ENCODE measurements at regions not wholly inside any gene's neighbourhood (a gene's known extent, or its start where the extent isn't known, plus 50 kb on each side); places are given as distances from the start of the nearest gene placed in this dataset.

GRCh38 chr3:30354972-30355371 lies 251.4 kb upstream of the TGFBR2 start:
- no peak for DNase-seq

- no peak for DNase-seq
These were observed 250.8 kb upstream of the TGFBR2 start for GRCh38 chr3:30355622-30356021.

GRCh38 chr3:30356866-30357753 lies 249.3 kb upstream of the TGFBR2 start:
- no peak for DNase-seq

- no peak for DNase-seq
These were observed 248.5 kb upstream of the TGFBR2 start for GRCh38 chr3:30357897-30358296.

- DNase-seq: no peak
These were observed 247.5 kb upstream of the TGFBR2 start for GRCh38 chr3:30358871-30359270.

- no peak for DNase-seq
These were observed 237.4 kb upstream of the TGFBR2 start for GRCh38 chr3:30368978-30369377.

- DNase-seq: no peak
These were observed 235.6 kb upstream of the TGFBR2 start for GRCh38 chr3:30370681-30371271.

GRCh38 chr3:30372837-30373236 lies 233.6 kb upstream of the TGFBR2 start:
- no peak for DNase-seq

- DNase-seq: no peak
These were observed 221.8 kb upstream of the TGFBR2 start for GRCh38 chr3:30384546-30385072.

GRCh38 chr3:30393079-30393478 lies 213.3 kb upstream of the TGFBR2 start:
- DNase-seq: no peak

- no peak for DNase-seq
These were observed 209.4 kb upstream of the TGFBR2 start for GRCh38 chr3:30397030-30397429.

GRCh38 chr3:30399394-30400181 lies 206.8 kb upstream of the TGFBR2 start:
- DNase-seq: no peak

GRCh38 chr3:30400926-30401325 lies 205.5 kb upstream of the TGFBR2 start:
- no peak for DNase-seq

- no peak for DNase-seq
These were observed 204.4 kb upstream of the TGFBR2 start for GRCh38 chr3:30401971-30402370.

- DNase-seq: no peak
These were observed 198.8 kb upstream of the TGFBR2 start for GRCh38 chr3:30407651-30408050.

GRCh38 chr3:30408105-30408557 lies 198.3 kb upstream of the TGFBR2 start:
- DNase-seq: no peak

GRCh38 chr3:30418443-30418842 lies 188.0 kb upstream of the TGFBR2 start:
- no peak for DNase-seq

- no peak for DNase-seq
These were observed 185.1 kb upstream of the TGFBR2 start for GRCh38 chr3:30421266-30421665.

GRCh38 chr3:30426293-30426993 lies 180.0 kb upstream of the TGFBR2 start:
- DNase-seq: peak in 15 of 51 donors; percentile 0 to 35 (median 4)

GRCh38 chr3:30428251-30428650 lies 178.2 kb upstream of the TGFBR2 start:
- DNase-seq: no peak

- no peak for DNase-seq
These were observed 170.5 kb upstream of the TGFBR2 start for GRCh38 chr3:30435861-30436331.

All from hypothalamus (tissue), 51 donors.